HFF-Myc (cell line): ENCODE measurements at regions not wholly inside any gene's neighbourhood (a gene's known extent, or its start where the extent isn't known, plus 50 kb on each side); places are given as distances from the start of the nearest gene placed in this dataset.

Source experiments
- DNase-seq: peaks from one replicate; pipeline ENCODE4 v3.0.0-alpha.2; 2011; ENCODE audit warnings: low read depth; ENCODE audit errors: extremely low read depth
- H3K4me3 ChIP-seq: replicated peaks from 2 replicates; pipeline ENCODE4 v1.5.1; 2011; ENCODE audit warnings: low read depth, mild to moderate bottlenecking, control low read depth, low read length
- CTCF ChIP-seq: IDR thresholded peaks from 2 replicates; pipeline ENCODE4 v1.5.1; 2012; ENCODE audit warnings: mild to moderate bottlenecking, low read depth, low read length, control low read depth; ENCODE audit errors: missing control alignments

- H3K4me3 ChIP-seq: no peak overlapping the region
- DNase-seq: no peak
- no peak for TF ChIP-seq CTCF
Measured at GRCh38 chr2:59034106-59034505, 793.0 kb upstream of the FANCL start.

GRCh38 chr2:59033661-59034060, 792.5 kb upstream of the FANCL start:
- DNase-seq: no peak
- H3K4me3 ChIP-seq: no peak overlapping the region
- TF ChIP-seq CTCF: no peak

GRCh38 chr2:59032499-59032898, 791.4 kb upstream of the FANCL start:
- no peak overlapping the region for H3K4me3 ChIP-seq
- no peak for TF ChIP-seq CTCF
- DNase-seq: no peak

GRCh38 chr2:59029058-59029457, 787.9 kb upstream of the FANCL start:
- no peak overlapping the region for H3K4me3 ChIP-seq
- TF ChIP-seq CTCF: no peak
- no peak for DNase-seq

- no peak for TF ChIP-seq CTCF
- no peak for DNase-seq
- no peak overlapping the region for H3K4me3 ChIP-seq
Measured at GRCh38 chr2:59027320-59027719, 786.2 kb upstream of the FANCL start.

GRCh38 chr2:59025157-59025757, 784.1 kb upstream of the FANCL start:
- peak; percentile 11 for DNase-seq

More at GRCh38 chr2:59025157-59025757, 784.1 kb upstream of the FANCL start:
- peak; percentile 95 for TF ChIP-seq CTCF
- H3K4me3 ChIP-seq: no peak overlapping the region
